GM06990 (cell line): ENCODE measurements at regions not wholly inside any gene's neighbourhood (a gene's known extent, or its start where the extent isn't known, plus 50 kb on each side); places are given as distances from the start of the nearest gene placed in this dataset.

ENCODE experiments used
- DNase-seq: peaks from one replicate; pipeline ENCODE4 v3.0.0-alpha.2; 2011; ENCODE audit not compliant: insufficient read length; ENCODE audit errors: extremely low read depth
- H3K27me3 ChIP-seq: replicated peaks from 2 replicates; pipeline ENCODE4 v1.6.0; 2011; ENCODE audit warnings: low read length; ENCODE audit not compliant: control insufficient read depth, insufficient read depth
- H3K36me3 ChIP-seq: 2 replicates; pipeline ENCODE4 v1.5.1; 2011; ENCODE audit warnings: low read length; ENCODE audit not compliant: control insufficient read depth, insufficient read depth
- H3K4me3 ChIP-seq: replicated peaks from 2 replicates; pipeline ENCODE4 v1.5.1; 2011; ENCODE audit warnings: low read depth, mild to moderate bottlenecking, control low read depth, low read length
- CTCF ChIP-seq: IDR thresholded peaks from 2 replicates; pipeline ENCODE4 v1.5.1; 2011; ENCODE audit warnings: low read length, control low read depth, mild to moderate bottlenecking, inconsistent platforms; ENCODE audit not compliant: insufficient read depth, poor library complexity, severe bottlenecking

- Histone ChIP-seq H3K36me3 (no peaks in the 10 kb centered on the region), H3K4me3 (no peak overlapping the region), H3K27me3 (no peaks in the 10 kb centered on the region)
- no peak for DNase-seq
- no peak for TF ChIP-seq CTCF
Measured at GRCh38 chr10:124224331-124225028, 131.1 kb upstream of the CHST15 start.

- no peaks in the 10 kb centered on the region for H3K27me3 ChIP-seq
- no peak for TF ChIP-seq CTCF
- no peak overlapping the region for H3K4me3 ChIP-seq
- DNase-seq: no peak
- H3K36me3 ChIP-seq: no peaks in the 10 kb centered on the region
Measured at GRCh38 chr10:124223711-124224085, 130.3 kb upstream of the CHST15 start.

GRCh38 chr10:124222988-124223710 is 129.8 kb upstream of the CHST15 start:
- no peaks in the 10 kb centered on the region; the same call in 1 of the 2 replicates for H3K27me3 ChIP-seq
- no peak for TF ChIP-seq CTCF
- no peak overlapping the region for H3K4me3 ChIP-seq
- H3K36me3 ChIP-seq: no peaks in the 10 kb centered on the region
- DNase-seq: no peak

GRCh38 chr10:124222318-124222987 is 129.1 kb upstream of the CHST15 start:
- no peak for TF ChIP-seq CTCF
- no peaks in the 10 kb centered on the region; the same call in none of the 2 replicates for H3K27me3 ChIP-seq
- H3K36me3 ChIP-seq: no peaks in the 10 kb centered on the region
- peak; percentile 45 for DNase-seq
- H3K4me3 ChIP-seq: peak overlapping the region; percentile 23

- Histone ChIP-seq H3K27me3 (no peaks in the 10 kb centered on the region; the same call in none of the 2 replicates), H3K4me3 (peak overlapping the region; percentile 23), H3K36me3 (no peaks in the 10 kb centered on the region)
- TF ChIP-seq CTCF: no peak
- DNase-seq: peak; percentile 64
Measured at GRCh38 chr10:124221356-124222317, 128.2 kb upstream of the CHST15 start.
